ENCODE measurements at regions not wholly inside any gene's neighbourhood (a gene's known extent, or its start where the extent isn't known, plus 50 kb on each side); places are given as distances from the start of the nearest gene placed in this dataset.

GRCh38 chr6:144722925-144723324, 437.8 kb downstream of the UTRN start:
- Histone ChIP-seq H3K9me3 (ENCODE audit: low read length) (no peaks in the 10 kb centered on the region), H2AFZ (ENCODE audit: low read length) (peak overlapping the region; percentile 36; the same call in 1 of the 2 replicates), H3K4me3 (ENCODE audit: low read length) (no peak overlapping the region), H3K27ac (ENCODE audit: low read length) (no peak overlapping the region), H3K9me2 (replicated peaks; ENCODE audit: insufficient read depth, low read length) (no peaks in the 10 kb centered on the region), H3K9ac (ENCODE audit: low read length) (no peak overlapping the region), H3K4me2 (ENCODE audit: low read depth, low read length, poor library complexity, severe bottlenecking) (no peak overlapping the region), H3K79me2 (ENCODE audit: low read length) (no peaks in the 10 kb centered on the region), H3K36me3 (ENCODE audit: insufficient read depth, low read length) (no peaks in the 10 kb centered on the region), H4K20me1 (ENCODE audit: insufficient read depth, low read depth, low read length) (no peaks in the 10 kb centered on the region), H3K27me3 (ENCODE audit: low read length) (0 out of 2 replicates have a peak, but pooled peaks cover 2% of the 10 kb centered on the region), H3K4me1 (ENCODE audit: low read length) (peaks cover 4% of the 10 kb centered on the region; the same call in 1 of the 2 replicates)
- DNase-seq = no peak

GRCh38 chr6:144723431-144723830, 438.3 kb downstream of the UTRN start:
- no peak overlapping the region for H3K4me2 ChIP-seq (ENCODE audit: low read depth, low read length, poor library complexity, severe bottlenecking)
- peak overlapping the region; percentile 36; the same call in 1 of the 2 replicates for H2AFZ ChIP-seq (ENCODE audit: low read length)
- H3K36me3 ChIP-seq (ENCODE audit: insufficient read depth, low read length) = no peaks in the 10 kb centered on the region
- peaks cover 4% of the 10 kb centered on the region; the same call in 1 of the 2 replicates for H3K4me1 ChIP-seq (ENCODE audit: low read length)
- H3K27ac ChIP-seq (ENCODE audit: low read length) = no peak overlapping the region
- no peak overlapping the region for H3K9ac ChIP-seq (ENCODE audit: low read length)
- no peak for DNase-seq
- H3K4me3 ChIP-seq (ENCODE audit: low read length) = no peak overlapping the region
- no peaks in the 10 kb centered on the region for H3K9me3 ChIP-seq (ENCODE audit: low read length)
- H4K20me1 ChIP-seq (ENCODE audit: insufficient read depth, low read depth, low read length) = no peaks in the 10 kb centered on the region
- H3K79me2 ChIP-seq (ENCODE audit: low read length) = no peaks in the 10 kb centered on the region
- no peaks in the 10 kb centered on the region for H3K9me2 ChIP-seq (replicated peaks; ENCODE audit: insufficient read depth, low read length)
- 0 out of 2 replicates have a peak, but pooled peaks cover 2% of the 10 kb centered on the region for H3K27me3 ChIP-seq (ENCODE audit: low read length)

- H3K9ac ChIP-seq (ENCODE audit: low read length) = no peak overlapping the region
- H4K20me1 ChIP-seq (ENCODE audit: insufficient read depth, low read depth, low read length) = no peaks in the 10 kb centered on the region
- H3K4me1 ChIP-seq (ENCODE audit: low read length) = peaks cover 10% of the 10 kb centered on the region
- H3K9me2 ChIP-seq (replicated peaks; ENCODE audit: insufficient read depth, low read length) = no peaks in the 10 kb centered on the region
- H2AFZ ChIP-seq (ENCODE audit: low read length) = no peak overlapping the region
- H3K4me3 ChIP-seq (ENCODE audit: low read length) = no peak overlapping the region
- no peak overlapping the region for H3K4me2 ChIP-seq (ENCODE audit: low read depth, low read length, poor library complexity, severe bottlenecking)
- H3K9me3 ChIP-seq (ENCODE audit: low read length) = no peaks in the 10 kb centered on the region
- no peak for DNase-seq
- H3K36me3 ChIP-seq (ENCODE audit: insufficient read depth, low read length) = no peaks in the 10 kb centered on the region
- 0 out of 2 replicates have a peak, but pooled peaks cover 2% of the 10 kb centered on the region for H3K27me3 ChIP-seq (ENCODE audit: low read length)
- no peak overlapping the region for H3K27ac ChIP-seq (ENCODE audit: low read length)
- no peaks in the 10 kb centered on the region for H3K79me2 ChIP-seq (ENCODE audit: low read length)
Observed at GRCh38 chr6:144724818-144725217, 439.7 kb downstream of the UTRN start.

- Histone ChIP-seq H3K27ac (ENCODE audit: low read length) (no peak overlapping the region), H3K27me3 (ENCODE audit: low read length) (0 out of 2 replicates have a peak, but pooled peaks cover 2% of the 10 kb centered on the region), H2AFZ (ENCODE audit: low read length) (no peak overlapping the region), H3K4me2 (ENCODE audit: low read depth, low read length, poor library complexity, severe bottlenecking) (no peak overlapping the region), H3K9me2 (replicated peaks; ENCODE audit: insufficient read depth, low read length) (no peaks in the 10 kb centered on the region), H3K36me3 (ENCODE audit: insufficient read depth, low read length) (no peaks in the 10 kb centered on the region), H3K4me3 (ENCODE audit: low read length) (no peak overlapping the region), H4K20me1 (ENCODE audit: insufficient read depth, low read depth, low read length) (no peaks in the 10 kb centered on the region), H3K79me2 (ENCODE audit: low read length) (no peaks in the 10 kb centered on the region), H3K9ac (ENCODE audit: low read length) (no peak overlapping the region), H3K9me3 (ENCODE audit: low read length) (no peaks in the 10 kb centered on the region), H3K4me1 (ENCODE audit: low read length) (peaks cover 11% of the 10 kb centered on the region)
- DNase-seq = no peak
Observed at GRCh38 chr6:144725736-144726522, 440.8 kb downstream of the UTRN start.

- Histone ChIP-seq H3K9me2 (replicated peaks; ENCODE audit: insufficient read depth, low read length) (no peaks in the 10 kb centered on the region), H3K4me3 (ENCODE audit: low read length) (no peak overlapping the region), H3K36me3 (ENCODE audit: insufficient read depth, low read length) (no peaks in the 10 kb centered on the region), H3K9me3 (ENCODE audit: low read length) (no peaks in the 10 kb centered on the region), H3K4me2 (ENCODE audit: low read depth, low read length, poor library complexity, severe bottlenecking) (no peak overlapping the region), H2AFZ (ENCODE audit: low read length) (no peak overlapping the region), H3K27me3 (ENCODE audit: low read length) (no peaks in the 10 kb centered on the region), H3K9ac (ENCODE audit: low read length) (no peak overlapping the region), H3K27ac (ENCODE audit: low read length) (no peak overlapping the region), H3K79me2 (ENCODE audit: low read length) (no peaks in the 10 kb centered on the region), H4K20me1 (ENCODE audit: insufficient read depth, low read depth, low read length) (no peaks in the 10 kb centered on the region), H3K4me1 (ENCODE audit: low read length) (peaks cover 7% of the 10 kb centered on the region)
- no peak for DNase-seq
Observed at GRCh38 chr6:144728804-144729203, 443.7 kb downstream of the UTRN start.

- H4K20me1 ChIP-seq (ENCODE audit: insufficient read depth, low read depth, low read length) = no peaks in the 10 kb centered on the region
- no peak overlapping the region for H3K27ac ChIP-seq (ENCODE audit: low read length)
- H3K9me3 ChIP-seq (ENCODE audit: low read length) = no peaks in the 10 kb centered on the region
- no peak overlapping the region for H3K9ac ChIP-seq (ENCODE audit: low read length)
- H3K4me2 ChIP-seq (ENCODE audit: low read depth, low read length, poor library complexity, severe bottlenecking) = no peak overlapping the region
- no peaks in the 10 kb centered on the region for H3K27me3 ChIP-seq (ENCODE audit: low read length)
- DNase-seq = no peak
- no peaks in the 10 kb centered on the region for H3K36me3 ChIP-seq (ENCODE audit: insufficient read depth, low read length)
- H3K9me2 ChIP-seq (replicated peaks; ENCODE audit: insufficient read depth, low read length) = no peaks in the 10 kb centered on the region
- peaks cover 7% of the 10 kb centered on the region for H3K4me1 ChIP-seq (ENCODE audit: low read length)
- H2AFZ ChIP-seq (ENCODE audit: low read length) = no peak overlapping the region
- H3K4me3 ChIP-seq (ENCODE audit: low read length) = no peak overlapping the region
- H3K79me2 ChIP-seq (ENCODE audit: low read length) = no peaks in the 10 kb centered on the region
Observed at GRCh38 chr6:144729502-144729901, 444.4 kb downstream of the UTRN start.

GRCh38 chr6:144730088-144730645, 445.0 kb downstream of the UTRN start:
- no peaks in the 10 kb centered on the region for H4K20me1 ChIP-seq (ENCODE audit: insufficient read depth, low read depth, low read length)
- no peak overlapping the region for H3K9ac ChIP-seq (ENCODE audit: low read length)
- H3K27ac ChIP-seq (ENCODE audit: low read length) = no peak overlapping the region
- DNase-seq = no peak
- no peak overlapping the region for H3K4me2 ChIP-seq (ENCODE audit: low read depth, low read length, poor library complexity, severe bottlenecking)
- H2AFZ ChIP-seq (ENCODE audit: low read length) = no peak overlapping the region
- H3K27me3 ChIP-seq (ENCODE audit: low read length) = no peaks in the 10 kb centered on the region
- no peaks in the 10 kb centered on the region for H3K9me3 ChIP-seq (ENCODE audit: low read length)
- peaks cover 7% of the 10 kb centered on the region for H3K4me1 ChIP-seq (ENCODE audit: low read length)
- H3K4me3 ChIP-seq (ENCODE audit: low read length) = no peak overlapping the region
- no peaks in the 10 kb centered on the region for H3K9me2 ChIP-seq (replicated peaks; ENCODE audit: insufficient read depth, low read length)
- no peaks in the 10 kb centered on the region for H3K36me3 ChIP-seq (ENCODE audit: insufficient read depth, low read length)
- no peaks in the 10 kb centered on the region for H3K79me2 ChIP-seq (ENCODE audit: low read length)

GRCh38 chr6:144731229-144731628, 446.1 kb downstream of the UTRN start:
- Histone ChIP-seq H3K4me3 (ENCODE audit: low read length) (no peak overlapping the region), H3K9me2 (replicated peaks; ENCODE audit: insufficient read depth, low read length) (no peaks in the 10 kb centered on the region), H2AFZ (ENCODE audit: low read length) (no peak overlapping the region), H3K9me3 (ENCODE audit: low read length) (no peaks in the 10 kb centered on the region), H3K9ac (ENCODE audit: low read length) (no peak overlapping the region), H3K4me1 (ENCODE audit: low read length) (peaks cover 7% of the 10 kb centered on the region), H3K36me3 (ENCODE audit: insufficient read depth, low read length) (no peaks in the 10 kb centered on the region), H3K27me3 (ENCODE audit: low read length) (no peaks in the 10 kb centered on the region), H4K20me1 (ENCODE audit: insufficient read depth, low read depth, low read length) (no peaks in the 10 kb centered on the region), H3K27ac (ENCODE audit: low read length) (no peak overlapping the region), H3K4me2 (ENCODE audit: low read depth, low read length, poor library complexity, severe bottlenecking) (no peak overlapping the region), H3K79me2 (ENCODE audit: low read length) (no peaks in the 10 kb centered on the region)
- no peak for DNase-seq
